CD1c-positive myeloid dendritic cell (primary cell): ENCODE measurements at regions not wholly inside any gene's neighbourhood (a gene's known extent, or its start where the extent isn't known, plus 50 kb on each side); places are given as distances from the start of the nearest gene placed in this dataset.
"Not testable (repeated sequence)": the region's sequence is repeated elsewhere in the genome, so short reads cannot be mapped to it uniquely, and the experiment has no call there.

Source experiments
- DNase-seq: peaks from one replicate; pipeline ENCODE4 v3.0.0-alpha.2; 2016; ENCODE audit errors: extremely low spot score

- no peak for DNase-seq
Measured at GRCh38 chr5:66348387-66349125, 204.5 kb downstream of the SREK1 start.

- DNase-seq = peak; percentile 14
Measured at GRCh38 chr5:66351813-66352212, 207.7 kb downstream of the SREK1 start.

GRCh38 chr5:66353186-66353585 lies 209.1 kb downstream of the SREK1 start:
- DNase-seq = no peak

GRCh38 chr5:66354422-66354821 lies 210.3 kb downstream of the SREK1 start:
- no peak for DNase-seq

GRCh38 chr5:66356011-66356565 lies 212.0 kb downstream of the SREK1 start:
- DNase-seq = no peak

GRCh38 chr5:66358741-66359140 lies 214.6 kb downstream of the SREK1 start:
- no peak for DNase-seq

- no peak for DNase-seq
Measured at GRCh38 chr5:66361070-66361469, 217.0 kb downstream of the SREK1 start.

- DNase-seq = no peak
Measured at GRCh38 chr5:66362046-66362445, 217.9 kb downstream of the SREK1 start.

- no peak for DNase-seq
Measured at GRCh38 chr5:66362687-66363086, 218.6 kb downstream of the SREK1 start.

GRCh38 chr5:66363097-66363496 lies 219.0 kb downstream of the SREK1 start:
- DNase-seq = no peak

GRCh38 chr5:66364186-66364585 lies 220.1 kb downstream of the SREK1 start:
- no peak for DNase-seq

- no peak for DNase-seq
Measured at GRCh38 chr5:66365981-66366380, 221.9 kb downstream of the SREK1 start.

- no peak for DNase-seq
Measured at GRCh38 chr5:66367814-66368541, 223.9 kb downstream of the SREK1 start.

- DNase-seq = no peak
Measured at GRCh38 chr5:66368811-66369210, 224.7 kb downstream of the SREK1 start.

- DNase-seq = no peak
Measured at GRCh38 chr5:66377747-66378146, 218.4 kb upstream of the MAST4 start.

GRCh38 chr5:66378407-66378806 lies 217.8 kb upstream of the MAST4 start:
- DNase-seq = no peak

GRCh38 chr5:66382152-66382551 lies 214.0 kb upstream of the MAST4 start:
- no peak for DNase-seq

GRCh38 chr5:66405145-66405544 lies 191.0 kb upstream of the MAST4 start:
- DNase-seq = not testable (repeated sequence)

GRCh38 chr5:66406761-66407336 lies 189.3 kb upstream of the MAST4 start:
- DNase-seq = no peak

- no peak for DNase-seq
Measured at GRCh38 chr5:66407765-66408164, 188.4 kb upstream of the MAST4 start.

GRCh38 chr5:66408576-66408975 lies 187.6 kb upstream of the MAST4 start:
- no peak for DNase-seq

GRCh38 chr5:66410122-66410521 lies 186.1 kb upstream of the MAST4 start:
- no peak for DNase-seq

- no peak for DNase-seq
Measured at GRCh38 chr5:66411701-66412100, 184.5 kb upstream of the MAST4 start.
